Spinal cord (tissue), 9 donors: ENCODE measurements at regions not wholly inside any gene's neighbourhood (a gene's known extent, or its start where the extent isn't known, plus 50 kb on each side); places are given as distances from the start of the nearest gene placed in this dataset.
"Not testable (repeated sequence)": the region's sequence is repeated elsewhere in the genome, so short reads cannot be mapped to it uniquely, and the experiment has no call there.

Experiments used
- DNase-seq, 6 donors: peaks; one replicate each; pipeline versions ENCODE4 v3.0.0 to v3.0.0-alpha.2; 2013 to 2015; ENCODE audit warnings: low spot score in 6 of 6, low read depth in 4 of 6
- H3K27ac ChIP-seq: one replicate; pipeline ENCODE4 v1.5.1; 2013; ENCODE audit warnings: low read depth, low read length, control low read depth
- H3K27me3 ChIP-seq: one replicate; pipeline ENCODE4 v1.6.1; 2013; ENCODE audit warnings: low read length; ENCODE audit not compliant: control insufficient read depth, insufficient read depth
- H3K36me3 ChIP-seq: one replicate; pipeline ENCODE4 v1.6.1; 2013; ENCODE audit warnings: low read length; ENCODE audit not compliant: control insufficient read depth, insufficient read depth
- H3K4me1 ChIP-seq: one replicate; pipeline ENCODE4 v1.6.1; 2013; ENCODE audit warnings: low read length; ENCODE audit not compliant: control insufficient read depth, insufficient read depth
- H3K4me3 ChIP-seq: one replicate; pipeline ENCODE4 v1.5.1; 2013; ENCODE audit warnings: low read depth, low read length, control low read depth
- H3K9me3 ChIP-seq: one replicate; pipeline ENCODE4 v1.6.1; 2013; ENCODE audit warnings: low read length; ENCODE audit not compliant: control insufficient read depth, insufficient read depth
- WGBS: methylation state at CpG from one replicate; pipeline ENCODE4 v1.1.5; 2013; ENCODE audit warnings: missing lambda C conversion rate; ENCODE audit not compliant: insufficient coverage; 5-methylcytosine and 5-hydroxymethylcytosine counted together
- donor health status: healthy.

DNA sequence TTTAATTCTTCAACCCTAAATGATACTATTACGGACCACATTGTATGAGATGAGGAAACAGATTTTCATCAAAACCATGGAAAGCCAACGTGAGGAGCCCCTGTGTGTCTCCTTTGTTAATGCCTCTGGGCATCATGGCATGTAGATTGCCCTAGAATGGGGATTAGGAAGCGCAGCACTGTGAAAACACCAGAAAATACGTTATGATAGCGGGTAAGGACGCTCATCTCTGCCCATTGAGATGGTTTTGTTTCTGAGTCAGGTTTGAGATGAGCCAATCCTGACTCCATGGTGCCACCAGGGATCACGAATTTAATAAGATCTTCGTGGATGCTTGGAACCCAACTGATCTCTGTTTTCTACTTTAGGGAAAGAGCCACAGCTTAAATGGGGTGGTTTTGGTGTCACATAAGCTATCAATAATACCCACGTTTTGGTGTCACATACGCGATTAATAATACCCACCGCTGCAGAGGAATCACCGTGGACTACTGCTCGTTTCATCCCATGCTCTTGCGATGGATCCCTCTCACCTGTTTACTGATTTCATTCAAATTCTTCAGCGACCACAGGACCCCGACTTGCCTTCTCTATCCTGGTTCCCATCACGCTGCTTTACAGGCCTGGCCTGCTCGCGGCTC lies 137.3 kb downstream of the FOXD4L6 start:
- DNase-seq: peak in 1 of 6 donors; percentile 3
- H3K4me3 ChIP-seq: peak overlapping the region; percentile 81
- not testable (repeated sequence) for H3K36me3 ChIP-seq, H3K4me1 ChIP-seq, H3K9me3 ChIP-seq, H3K27me3 ChIP-seq
- 41% methylated on average over 13 of the region's 20 CpGs for WGBS
- H3K27ac ChIP-seq: peak overlapping the region; percentile 73

DNA sequence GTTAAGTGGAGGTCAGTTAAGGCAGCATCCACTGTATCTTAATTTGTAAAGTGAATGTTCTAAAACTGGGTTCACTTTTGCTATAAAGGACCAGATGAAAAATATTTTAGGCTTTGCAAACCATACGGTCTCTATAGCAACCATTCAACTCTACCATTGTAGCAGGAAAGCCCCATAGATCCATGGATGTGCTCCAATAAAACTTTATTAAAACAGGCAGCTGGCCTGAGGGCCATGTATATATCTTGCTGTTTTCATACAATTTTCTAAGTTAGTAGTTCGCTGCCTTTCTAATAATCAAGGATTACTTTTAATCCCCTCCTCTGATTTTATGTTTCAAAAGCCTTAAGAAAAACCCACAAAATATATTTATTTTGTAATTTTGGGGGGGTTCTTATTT lies 142.1 kb downstream of the FOXD4L6 start:
- WGBS: no CpG with 5 or more reads among the region's 2 CpGs
- H3K9me3 ChIP-seq, H3K27ac ChIP-seq, DNase-seq, H3K4me3 ChIP-seq, H3K4me1 ChIP-seq, H3K27me3 ChIP-seq, H3K36me3 ChIP-seq: not testable (repeated sequence)

DNA sequence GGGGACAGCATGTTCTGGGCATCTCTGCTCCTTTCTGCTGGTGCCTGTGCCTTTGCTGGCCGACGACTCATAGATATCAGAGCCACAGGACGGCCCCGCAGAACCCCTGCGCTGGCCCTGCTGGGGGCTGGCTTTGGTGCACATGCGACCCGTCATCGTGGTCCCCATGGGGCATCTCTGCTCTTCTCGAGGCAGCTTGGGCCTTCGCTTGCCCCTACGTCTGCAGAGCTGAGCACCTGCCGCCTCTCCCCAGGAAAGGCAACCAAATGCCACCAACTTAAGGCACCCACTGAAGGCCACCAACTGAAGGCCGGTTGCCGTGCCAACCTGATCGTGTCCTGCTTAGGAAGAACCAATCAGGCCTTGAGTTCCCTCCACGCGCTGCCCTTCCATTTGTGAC lies 153.1 kb downstream of the FOXD4L6 start:
- H3K27me3 ChIP-seq, H3K4me3 ChIP-seq, H3K9me3 ChIP-seq, H3K36me3 ChIP-seq, H3K27ac ChIP-seq, H3K4me1 ChIP-seq, DNase-seq: not testable (repeated sequence)
- WGBS: 86% methylated on average over 11 of the region's 17 CpGs

DNA sequence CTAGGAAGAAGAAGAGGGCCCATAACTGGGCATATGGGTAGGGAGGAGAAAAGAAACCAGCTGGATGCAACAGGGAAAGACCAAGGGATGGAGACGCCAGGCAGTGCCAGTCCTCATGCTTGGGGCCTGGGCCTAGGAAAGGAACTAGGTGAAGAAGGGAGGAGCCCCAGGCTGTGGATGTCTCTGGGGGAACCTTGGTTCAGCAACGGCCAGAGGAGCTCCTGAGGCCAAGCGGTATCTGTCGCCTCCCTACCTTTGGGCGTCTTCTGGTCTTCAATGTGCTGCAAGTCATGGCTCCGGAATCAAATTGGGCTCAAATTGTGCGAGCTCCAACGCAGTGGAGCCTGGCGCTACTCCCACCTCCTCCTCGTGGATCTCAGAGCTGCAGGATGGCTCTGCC lies 153.6 kb downstream of the FOXD4L6 start:
- not testable (repeated sequence) for H3K9me3 ChIP-seq, H3K36me3 ChIP-seq
- 87% methylated on average over 4 of the region's 10 CpGs for WGBS

DNA sequence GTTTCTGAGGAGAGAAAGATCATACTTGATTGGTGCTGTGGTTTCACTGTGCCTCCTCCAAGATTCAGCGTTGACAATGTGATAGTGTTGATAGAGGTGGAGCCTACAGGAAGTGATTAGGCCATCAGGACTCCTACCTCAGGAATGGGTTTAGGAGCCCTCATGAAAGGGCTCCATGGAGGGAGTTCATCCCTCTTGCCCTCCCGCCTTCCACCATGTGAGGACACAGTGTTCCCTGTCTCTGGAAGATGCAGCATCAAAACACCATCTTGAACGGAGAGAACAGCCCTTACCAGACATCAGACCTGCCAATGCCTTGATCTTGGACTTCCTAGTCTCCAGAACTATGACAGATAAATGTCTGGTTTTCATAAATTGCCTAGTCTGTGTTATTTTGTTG lies 156.7 kb downstream of the FOXD4L6 start:
- H3K36me3 ChIP-seq, H3K27ac ChIP-seq, DNase-seq, H3K4me1 ChIP-seq, H3K27me3 ChIP-seq, H3K9me3 ChIP-seq, H3K4me3 ChIP-seq: not testable (repeated sequence)
- WGBS: 57% methylated on average over 1 of the region's 3 CpGs

More for the DNA sequence above, 153.6 kb downstream of the FOXD4L6 start:
- not testable (repeated sequence) for H3K27ac ChIP-seq, DNase-seq, H3K4me1 ChIP-seq, H3K4me3 ChIP-seq, H3K27me3 ChIP-seq

DNA sequence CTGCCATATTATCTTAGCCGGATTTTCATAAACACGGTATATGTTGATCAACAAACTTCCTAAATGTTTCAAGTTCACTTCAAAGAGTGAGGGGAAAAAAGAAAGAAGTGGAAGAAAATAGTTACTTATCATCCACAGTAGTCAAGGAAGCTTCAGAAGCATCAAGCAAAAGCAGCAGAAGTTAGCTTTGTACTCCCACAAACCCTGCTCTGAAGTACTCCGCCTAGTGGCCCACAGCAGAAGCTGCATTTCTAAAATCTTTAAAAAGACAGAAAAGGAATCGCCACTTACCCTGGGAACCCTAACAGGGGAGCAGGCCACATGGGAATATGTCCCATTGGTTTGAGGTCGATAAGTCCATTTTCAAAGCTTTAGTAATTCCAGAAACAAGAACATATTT lies 158.1 kb downstream of the FOXD4L6 start:
- not testable (repeated sequence) for H3K36me3 ChIP-seq, H3K4me1 ChIP-seq, H3K27ac ChIP-seq, H3K4me3 ChIP-seq, H3K9me3 ChIP-seq, DNase-seq, H3K27me3 ChIP-seq
- WGBS: no CpG with 5 or more reads among the region's 5 CpGs

DNA sequence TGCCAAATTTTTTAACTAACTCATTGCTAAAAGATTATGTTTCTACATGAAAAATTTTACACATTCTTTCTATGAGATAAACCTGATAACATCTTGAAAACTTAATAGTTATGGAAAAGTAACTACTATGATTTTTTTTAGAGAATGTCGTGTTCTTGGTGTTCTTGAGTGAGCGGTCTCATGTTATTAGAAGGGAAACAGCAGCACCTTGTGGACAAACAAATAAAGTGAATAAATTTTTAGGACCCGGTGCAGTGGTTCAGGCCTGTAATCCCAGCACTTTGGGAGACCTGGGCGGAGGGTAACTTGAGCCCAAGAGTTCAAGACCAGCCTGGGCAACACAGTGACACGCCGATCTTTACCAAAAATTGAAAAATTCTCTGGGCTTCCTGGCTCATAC lies 166.0 kb downstream of the FOXD4L6 start:
- WGBS: no CpG with 5 or more reads among the region's 6 CpGs
- not testable (repeated sequence) for H3K27me3 ChIP-seq, H3K4me3 ChIP-seq, DNase-seq, H3K36me3 ChIP-seq, H3K4me1 ChIP-seq, H3K9me3 ChIP-seq, H3K27ac ChIP-seq

DNA sequence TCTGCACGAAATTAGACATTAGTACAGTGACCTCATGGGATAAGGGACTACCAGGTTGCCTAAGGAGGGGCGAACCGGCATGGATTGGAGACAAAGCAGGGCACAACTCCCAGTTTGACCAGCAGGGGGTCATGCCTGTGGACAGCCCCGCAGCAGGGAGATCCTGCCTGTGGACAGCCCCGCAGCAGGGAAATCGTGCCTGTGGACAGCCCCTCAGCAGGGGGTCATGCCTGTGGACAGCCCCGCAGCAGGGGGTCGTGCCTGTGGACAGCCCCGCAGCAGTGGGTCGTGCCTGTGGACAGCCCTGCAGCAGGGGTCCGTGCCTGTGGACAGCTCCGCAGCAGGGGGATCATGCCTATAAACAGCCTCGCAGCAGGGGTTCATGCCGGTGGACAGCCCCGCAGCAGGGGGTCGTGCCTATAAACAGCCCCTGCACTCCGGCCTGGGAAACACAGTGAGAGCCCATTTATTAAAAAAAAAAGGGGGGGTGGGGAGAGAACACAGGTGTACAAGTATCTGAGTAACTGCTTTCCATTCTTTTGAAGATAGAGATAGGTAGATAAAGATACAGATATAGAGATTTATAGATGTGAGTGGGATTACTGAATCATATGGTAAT lies 176.5 kb downstream of the FOXD4L6 start:
- H3K27ac ChIP-seq, H3K4me1 ChIP-seq, DNase-seq, H3K4me3 ChIP-seq, H3K36me3 ChIP-seq, H3K27me3 ChIP-seq, H3K9me3 ChIP-seq: not testable (repeated sequence)
- WGBS: 83% methylated on average over 17 of the region's 17 CpGs

DNA sequence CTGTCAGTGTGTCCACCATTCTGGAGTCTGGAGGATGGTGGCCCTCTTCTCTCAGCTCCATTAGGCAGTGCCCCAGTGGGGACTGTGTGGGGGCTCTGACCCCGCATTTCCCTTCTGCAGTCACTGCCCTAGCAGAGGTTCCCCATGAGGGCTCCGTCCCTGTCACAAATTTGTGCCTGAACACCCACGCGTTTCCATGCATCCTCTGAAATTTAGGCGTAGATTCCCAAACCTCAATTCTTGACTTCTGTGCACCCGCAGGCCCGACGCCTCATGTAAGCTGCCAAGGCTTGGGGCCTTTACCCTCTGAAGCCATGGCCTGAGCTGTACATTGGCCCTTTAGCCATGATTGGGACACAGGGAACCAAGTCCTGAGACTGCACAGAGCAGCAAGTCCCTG lies 182.3 kb downstream of the FOXD4L6 start:
- H3K9me3 ChIP-seq, H3K27ac ChIP-seq: not testable (repeated sequence)
- 85% methylated on average over 8 of the region's 8 CpGs for WGBS

DNA sequence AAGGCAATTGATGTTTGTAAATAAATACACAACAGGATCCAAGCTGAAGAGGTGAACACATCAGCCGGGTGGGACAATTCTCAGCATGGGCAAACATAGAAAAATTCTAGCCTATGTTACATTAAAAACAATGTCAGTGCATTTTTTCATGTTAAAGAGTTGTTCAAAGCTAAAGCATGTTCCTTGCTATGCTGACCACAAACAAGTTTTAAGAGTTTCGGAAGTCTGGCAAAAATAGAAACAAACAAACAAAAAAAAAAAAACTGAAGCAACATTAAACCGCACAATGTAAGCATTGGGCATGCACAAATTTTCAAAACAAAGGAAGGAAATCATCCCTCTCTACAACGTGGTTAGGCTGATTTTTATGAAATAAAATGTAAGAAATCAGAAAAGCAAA lies 185.8 kb downstream of the FOXD4L6 start:
- WGBS: no CpG with 5 or more reads among the region's 4 CpGs
- not testable (repeated sequence) for H3K9me3 ChIP-seq

More for the DNA sequence above, 182.3 kb downstream of the FOXD4L6 start:
- not testable (repeated sequence) for DNase-seq, H3K36me3 ChIP-seq, H3K4me3 ChIP-seq, H3K4me1 ChIP-seq, H3K27me3 ChIP-seq

More for the DNA sequence above, 185.8 kb downstream of the FOXD4L6 start:
- H3K36me3 ChIP-seq, H3K27ac ChIP-seq, H3K27me3 ChIP-seq, H3K4me1 ChIP-seq, DNase-seq, H3K4me3 ChIP-seq: not testable (repeated sequence)
